ENCODE measurements at regions not wholly inside any gene's neighbourhood (a gene's known extent, or its start where the extent isn't known, plus 50 kb on each side); places are given as distances from the start of the nearest gene placed in this dataset.

- DNase-seq = no peak
These were observed 106.9 kb downstream of the TBC1D30 start for GRCh38 chr12:64931321-64931720.

GRCh38 chr12:64931981-64932380, 107.5 kb downstream of the TBC1D30 start:
- DNase-seq = no peak

GRCh38 chr12:64933791-64934190, 109.3 kb downstream of the TBC1D30 start:
- DNase-seq = no peak

GRCh38 chr12:64937452-64937851, 113.0 kb downstream of the TBC1D30 start:
- no peak for DNase-seq

- no peak for DNase-seq
These were observed 113.7 kb downstream of the TBC1D30 start for GRCh38 chr12:64938179-64938578.

GRCh38 chr12:64943686-64944085, 119.2 kb downstream of the TBC1D30 start:
- DNase-seq = no peak

GRCh38 chr12:64944966-64945365, 120.5 kb downstream of the TBC1D30 start:
- DNase-seq = no peak

GRCh38 chr12:64946132-64946829, 121.8 kb downstream of the TBC1D30 start:
- DNase-seq = peak; percentile 44

GRCh38 chr12:64950711-64951298, 126.4 kb downstream of the TBC1D30 start:
- no peak for DNase-seq

GRCh38 chr12:64951944-64952343, 127.5 kb downstream of the TBC1D30 start:
- no peak for DNase-seq

GRCh38 chr12:64955746-64956145, 131.3 kb downstream of the TBC1D30 start:
- no peak for DNase-seq

GRCh38 chr12:64965920-64966319, 141.5 kb downstream of the TBC1D30 start:
- DNase-seq = no peak

GRCh38 chr12:64968989-64969819, 144.8 kb downstream of the TBC1D30 start:
- no peak for DNase-seq

- no peak for DNase-seq
These were observed 145.0 kb downstream of the WIF1 start for GRCh38 chr12:64976131-64976530.

- DNase-seq = no peak
These were observed 137.3 kb downstream of the WIF1 start for GRCh38 chr12:64983771-64984278.

GRCh38 chr12:64991121-64991611, 129.9 kb downstream of the WIF1 start:
- DNase-seq = no peak

- DNase-seq = no peak
These were observed 129.0 kb downstream of the WIF1 start for GRCh38 chr12:64992116-64992515.

- DNase-seq = no peak
These were observed 128.5 kb downstream of the WIF1 start for GRCh38 chr12:64992641-64993040.

- DNase-seq = no peak
These were observed 127.6 kb downstream of the WIF1 start for GRCh38 chr12:64993461-64993860.

- no peak for DNase-seq
These were observed 125.3 kb downstream of the WIF1 start for GRCh38 chr12:64995816-64996215.

- no peak for DNase-seq
These were observed 123.2 kb downstream of the WIF1 start for GRCh38 chr12:64997858-64998257.

- DNase-seq = peak; percentile 20
These were observed 122.5 kb downstream of the WIF1 start for GRCh38 chr12:64998371-64999147.
